Jurkat, Clone E6-1 (cell line): ENCODE measurements at regions not wholly inside any gene's neighbourhood (a gene's known extent, or its start where the extent isn't known, plus 50 kb on each side); places are given as distances from the start of the nearest gene placed in this dataset.

Source experiments
- DNase-seq: peaks from one replicate; pipeline ENCODE4 v3.0.0-alpha.2; 2011; ENCODE audit warnings: low read depth, low spot score
- H3K4me3 ChIP-seq: 2 replicates; pipeline ENCODE4 v1.5.1; 2011; ENCODE audit warnings: mild to moderate bottlenecking, low read length, control low read depth, moderate library complexity

DNA sequence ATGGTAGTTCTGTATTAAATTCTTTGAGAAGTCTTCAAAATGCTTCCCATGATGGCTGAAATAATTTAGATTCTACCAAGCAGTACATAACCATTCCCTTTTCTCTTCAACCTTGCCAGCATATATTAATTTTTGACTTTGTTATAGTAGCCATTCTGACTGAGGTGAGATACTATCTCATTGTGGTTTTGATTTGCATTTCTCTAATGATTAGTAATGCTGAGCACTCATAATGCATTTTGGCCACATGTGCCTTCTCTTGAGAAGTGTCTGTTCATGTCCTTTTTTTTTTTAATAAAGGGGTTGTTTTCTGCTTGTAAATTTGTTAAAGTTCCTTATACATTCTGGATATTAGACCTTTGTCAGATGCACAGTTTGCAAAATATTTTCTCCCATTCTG lies 173.9 kb downstream of the CALCRL start:
- no peak overlapping the region for H3K4me3 ChIP-seq
- no peak for DNase-seq

DNA sequence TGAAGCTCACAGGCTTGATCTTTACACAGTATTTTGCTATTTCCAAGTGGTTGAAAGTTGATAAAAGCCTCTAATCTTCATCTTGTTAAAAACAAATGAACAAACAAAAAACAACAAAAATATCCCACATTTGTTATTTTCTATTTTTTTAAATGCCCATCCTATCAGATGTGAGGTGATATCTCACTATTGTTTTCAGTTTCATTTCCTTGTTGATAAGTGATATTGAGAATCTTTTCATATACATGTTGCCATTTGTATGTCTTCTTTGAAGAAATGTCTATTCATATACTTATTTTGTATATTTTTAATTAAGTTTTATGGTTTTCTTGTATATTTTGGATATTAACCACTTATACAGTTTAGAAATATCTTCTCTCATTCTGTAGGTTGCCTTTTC lies 175.8 kb downstream of the CALCRL start:
- H3K4me3 ChIP-seq, result no peak overlapping the region
- no peak for DNase-seq

DNA sequence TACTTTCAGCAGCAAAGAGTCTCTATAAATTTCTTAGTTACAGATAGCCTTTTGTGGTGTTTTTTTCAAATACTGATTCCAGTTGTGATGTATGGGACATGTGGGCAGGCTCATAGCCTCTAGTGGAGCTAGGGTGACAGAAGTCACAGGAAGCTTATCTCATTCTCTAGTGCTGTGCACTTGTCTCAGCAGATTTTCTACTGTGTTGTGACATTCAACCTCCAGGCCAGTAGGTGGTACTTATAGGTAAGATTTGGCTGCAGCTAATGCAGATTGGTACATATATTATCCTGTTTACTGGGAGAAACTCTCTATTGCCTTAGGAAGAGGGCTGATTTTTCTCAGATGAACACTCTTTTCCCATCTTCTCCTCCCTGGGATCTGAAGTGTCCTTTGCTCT lies 176.2 kb downstream of the CALCRL start:
- peak; percentile 5 for DNase-seq
- no peak overlapping the region for H3K4me3 ChIP-seq

DNA sequence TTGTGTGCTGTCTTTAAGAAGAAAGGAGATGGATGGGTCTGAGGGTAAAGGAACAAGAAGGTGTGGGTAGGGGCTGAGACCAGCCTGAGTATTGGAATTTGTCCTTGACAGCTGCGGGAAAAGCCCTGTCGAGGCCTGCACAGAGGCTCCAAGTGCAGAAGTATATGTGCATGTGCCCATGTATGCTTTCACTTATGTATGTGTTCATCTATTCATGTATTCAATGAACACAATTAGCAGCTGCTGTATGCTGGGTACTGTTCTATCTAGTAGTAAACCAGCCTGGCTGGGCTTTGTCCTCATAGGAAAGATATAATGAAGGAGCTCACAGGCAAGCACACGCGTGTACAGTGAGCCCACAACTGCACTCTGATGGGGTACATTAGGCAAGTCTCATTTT lies 181.4 kb downstream of the CALCRL start:
- DNase-seq, result no peak
- H3K4me3 ChIP-seq, result no peak overlapping the region

DNA sequence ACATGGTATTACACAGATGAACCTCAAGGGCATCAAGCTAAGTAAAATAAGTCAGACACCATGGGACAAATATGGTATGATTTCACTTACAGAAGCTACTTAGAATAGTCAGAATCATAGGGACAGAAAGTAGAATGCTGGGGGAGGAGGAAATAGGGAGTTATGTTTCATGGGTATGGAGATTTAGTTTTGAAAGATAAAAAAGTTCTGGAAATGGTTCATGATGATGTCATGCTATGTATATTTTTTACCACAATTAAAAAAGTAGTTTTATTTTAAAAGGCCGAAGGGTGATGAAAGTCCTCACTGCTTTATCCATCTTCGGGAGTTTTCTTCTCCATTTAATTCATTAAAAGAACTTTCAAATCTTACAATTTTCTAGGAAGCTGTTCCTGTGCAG lies 181.9 kb downstream of the CALCRL start:
- DNase-seq, result no peak
- H3K4me3 ChIP-seq, result no peak overlapping the region

DNA sequence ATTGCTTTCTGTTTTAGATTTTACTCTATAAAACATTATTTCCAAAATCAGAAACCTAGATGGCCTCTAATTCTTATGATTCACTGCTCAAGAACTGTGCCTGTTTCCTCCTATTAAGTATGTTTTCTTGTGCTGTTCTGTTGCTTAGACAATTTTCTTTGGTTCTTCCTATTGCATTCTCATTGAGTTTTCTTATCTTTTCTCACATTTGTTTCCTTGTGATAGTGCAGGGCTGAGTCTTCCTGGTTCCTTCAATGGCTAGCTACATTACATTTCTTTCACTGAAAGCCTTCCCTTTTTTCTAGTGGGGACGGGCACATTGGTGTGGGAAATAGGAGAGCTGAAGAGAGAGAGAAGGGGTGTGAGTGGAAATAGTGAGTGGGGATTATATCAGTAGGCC lies 183.4 kb downstream of the CALCRL start:
- DNase-seq, result no peak
- no peak overlapping the region for H3K4me3 ChIP-seq

DNA sequence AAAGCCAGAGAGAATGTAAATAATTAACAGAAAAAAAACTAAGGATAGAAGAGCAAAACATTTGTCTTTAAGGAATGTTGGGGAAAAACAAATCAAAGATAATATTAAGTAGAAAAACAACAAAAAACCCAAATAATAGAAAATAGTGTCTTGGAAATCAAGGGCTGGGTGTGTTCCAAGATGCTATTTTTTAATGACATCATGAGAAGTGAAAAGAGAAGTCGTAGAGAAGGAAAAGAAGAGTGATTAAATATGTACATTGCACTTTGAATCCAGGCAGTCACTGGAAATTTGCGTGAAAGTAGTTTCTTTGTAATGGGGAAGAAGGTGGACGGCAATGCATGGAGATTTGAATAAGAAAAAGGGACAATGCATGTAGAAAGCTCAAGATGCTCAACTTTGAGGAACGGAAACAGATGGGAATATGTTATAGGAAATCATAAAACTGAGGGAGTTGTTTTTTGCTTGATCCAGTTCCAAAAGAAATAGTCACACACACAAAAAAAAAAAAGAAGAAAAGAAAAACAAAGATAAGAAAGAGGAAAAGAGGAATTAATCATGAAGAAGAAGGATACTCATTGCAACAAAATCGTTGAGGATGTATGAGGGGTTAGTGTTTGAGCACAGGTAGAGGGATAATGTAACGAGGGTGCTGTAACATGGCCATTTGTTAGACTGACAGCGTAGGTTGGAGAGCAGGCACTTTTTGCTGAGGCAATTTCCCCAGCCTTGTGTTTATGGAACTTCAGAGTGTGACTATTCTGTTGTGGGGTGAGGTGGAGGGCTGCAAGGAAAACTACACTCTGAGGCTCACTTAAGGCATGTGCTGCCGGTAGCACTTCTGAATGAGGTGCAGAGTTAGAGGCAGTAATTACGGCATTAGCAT lies 184.1 kb downstream of the CALCRL start:
- no peak for DNase-seq
- no peak overlapping the region for H3K4me3 ChIP-seq

DNA sequence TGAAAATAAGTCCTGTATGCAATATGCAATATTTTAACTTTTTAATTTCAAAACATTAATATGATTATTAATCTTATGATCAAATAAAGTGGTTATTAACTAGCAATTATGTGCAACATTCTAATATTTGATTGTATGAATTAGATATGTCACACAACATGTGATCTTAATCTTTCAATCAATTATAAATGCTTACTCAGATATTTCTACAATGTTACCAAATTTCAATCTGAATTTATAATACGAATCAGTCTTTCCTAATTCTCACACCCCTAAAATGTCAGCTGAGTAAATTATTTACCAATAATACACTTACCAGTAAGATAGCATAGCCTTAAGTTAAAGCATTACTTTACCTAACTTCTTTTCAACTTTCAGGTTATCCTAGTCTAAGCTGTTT lies 186.3 kb downstream of the CALCRL start:
- no peak overlapping the region for H3K4me3 ChIP-seq
- no peak for DNase-seq

DNA sequence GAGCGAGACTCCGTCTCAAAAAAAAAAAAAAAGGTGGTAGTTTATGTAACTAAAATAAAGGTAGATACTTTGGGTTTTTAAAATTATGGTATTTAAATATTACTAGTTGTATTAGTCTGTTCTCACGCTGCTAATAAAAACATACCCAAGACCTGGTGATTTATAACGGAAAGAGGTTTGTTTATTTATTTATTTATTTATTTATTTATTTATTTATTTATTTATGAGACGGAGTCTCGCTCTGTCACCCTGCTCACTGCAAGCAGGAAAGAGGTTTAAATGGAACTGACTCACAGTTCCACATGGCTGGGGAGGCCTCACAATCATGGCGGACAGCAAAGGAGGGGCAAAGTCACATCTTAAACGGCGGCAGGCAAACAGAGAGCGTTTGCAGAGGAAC lies 196.0 kb downstream of the CALCRL start:
- H3K4me3 ChIP-seq, result no peak overlapping the region
- no peak for DNase-seq

DNA sequence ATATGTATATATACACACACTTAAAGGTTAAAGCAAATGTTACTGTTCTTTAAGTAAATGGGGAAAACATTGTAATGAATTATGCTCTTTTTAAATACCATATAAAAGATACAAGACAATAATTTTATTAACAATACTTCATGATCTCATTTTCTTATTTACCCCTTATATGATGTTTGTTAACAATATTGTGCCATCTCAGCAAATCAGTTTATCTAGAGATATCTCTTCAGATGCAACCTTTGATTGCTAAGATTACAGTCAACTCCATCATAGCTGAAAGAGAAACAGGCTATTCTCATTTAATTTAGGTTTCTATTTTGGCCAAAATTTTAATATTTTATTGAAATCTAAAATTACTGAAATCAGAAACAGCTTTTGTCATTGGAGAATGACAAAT lies 197.9 kb downstream of the CALCRL start:
- H3K4me3 ChIP-seq, result no peak overlapping the region
- no peak for DNase-seq

DNA sequence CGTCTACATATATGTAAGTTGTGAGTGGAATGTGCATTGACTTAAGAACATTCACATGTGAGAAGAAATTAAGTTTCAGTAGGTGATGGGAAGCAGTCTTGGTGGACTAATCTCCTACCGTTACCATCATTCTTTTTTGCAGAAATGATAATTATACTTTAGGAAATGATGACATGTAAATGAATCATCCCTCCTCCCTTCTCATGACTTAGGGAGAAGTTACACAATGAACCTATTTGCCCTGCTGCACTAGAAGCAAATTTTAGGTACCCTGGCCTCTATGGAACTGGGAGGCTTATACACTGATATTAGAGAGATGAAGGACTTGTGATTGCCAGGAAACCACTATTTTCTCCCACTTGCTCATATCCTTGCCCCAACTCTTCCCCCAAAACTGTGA lies 214.2 kb downstream of the CALCRL start:
- H3K4me3 ChIP-seq, result no peak overlapping the region
- DNase-seq, result no peak

DNA sequence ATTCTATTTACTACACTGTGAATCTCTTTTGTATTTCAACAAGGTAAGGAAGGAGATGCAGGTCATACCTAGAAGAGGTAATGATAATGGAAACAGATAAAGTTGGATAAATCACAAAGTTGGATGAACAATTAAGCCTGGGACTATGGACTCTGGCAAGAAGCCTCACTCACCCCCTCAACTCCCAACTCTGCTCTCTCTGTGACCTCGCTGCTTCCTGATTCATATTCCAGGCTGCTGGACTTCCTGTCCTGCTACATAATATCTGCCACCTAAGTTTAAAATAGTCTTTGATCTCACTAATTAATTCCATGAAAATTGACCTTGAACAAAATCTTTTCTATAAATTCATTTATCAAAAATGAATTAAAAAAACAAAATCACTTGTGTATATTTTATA lies 215.3 kb downstream of the CALCRL start:
- no peak overlapping the region for H3K4me3 ChIP-seq
- DNase-seq, result no peak

DNA sequence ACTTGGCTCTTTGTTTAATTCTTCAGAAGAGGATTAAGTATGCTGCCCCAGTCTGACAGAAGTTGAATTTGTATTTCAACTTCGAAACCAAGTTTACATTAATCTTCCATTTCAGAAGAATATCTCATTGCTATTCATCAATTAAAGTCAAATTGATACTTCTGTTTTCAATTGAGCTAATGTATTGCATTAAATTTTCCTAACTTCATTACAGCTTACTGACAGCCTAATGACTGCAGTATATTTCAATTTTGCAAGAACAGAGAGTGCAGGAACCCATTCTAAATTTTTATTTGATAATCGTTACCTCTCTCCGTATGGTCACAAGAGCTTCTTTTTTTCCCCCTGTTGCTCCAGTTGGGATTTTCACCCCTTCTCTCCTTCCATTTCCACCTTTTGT lies 218.0 kb downstream of the CALCRL start:
- H3K4me3 ChIP-seq, result no peak overlapping the region
- no peak for DNase-seq

DNA sequence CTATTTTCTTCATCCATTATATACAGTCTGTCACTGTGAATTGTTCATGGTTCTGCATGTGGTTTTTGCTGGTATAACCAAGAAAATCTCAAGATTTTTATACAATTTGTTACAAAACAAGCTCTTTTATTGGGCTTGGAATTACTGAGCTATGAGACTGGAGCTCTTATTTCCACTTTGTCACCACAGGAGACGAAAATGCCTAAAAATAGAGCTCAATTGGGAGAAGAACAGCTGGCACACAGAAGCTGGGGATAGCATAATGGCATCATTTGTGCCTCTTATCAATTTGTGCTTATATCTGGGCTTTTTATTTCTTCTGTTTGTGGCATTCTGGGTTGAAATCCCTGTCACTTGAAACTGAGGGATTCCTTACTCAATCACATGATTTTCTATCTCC lies 219.1 kb downstream of the CALCRL start:
- H3K4me3 ChIP-seq, result no peak overlapping the region
- DNase-seq, result no peak

DNA sequence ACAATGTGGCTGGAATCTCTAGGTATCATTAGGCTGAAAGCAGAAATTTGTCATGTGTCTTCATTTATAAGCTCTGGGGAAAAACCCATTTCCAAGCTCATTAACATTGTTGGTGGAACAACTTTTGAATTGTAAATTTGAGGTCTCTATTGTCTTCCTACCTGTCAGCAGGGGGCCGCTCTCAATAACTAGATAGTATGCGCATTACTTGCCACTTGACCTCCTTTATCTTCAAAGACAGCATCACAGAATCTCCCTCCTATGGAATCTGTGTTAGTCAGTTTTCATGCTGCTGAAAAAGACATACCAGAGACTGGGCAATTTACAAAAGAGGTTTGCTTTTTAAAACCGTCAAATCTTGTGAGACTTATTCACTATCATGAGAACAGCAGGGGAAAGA lies 223.1 kb downstream of the CALCRL start:
- H3K4me3 ChIP-seq, result no peak overlapping the region
- DNase-seq, result no peak

DNA sequence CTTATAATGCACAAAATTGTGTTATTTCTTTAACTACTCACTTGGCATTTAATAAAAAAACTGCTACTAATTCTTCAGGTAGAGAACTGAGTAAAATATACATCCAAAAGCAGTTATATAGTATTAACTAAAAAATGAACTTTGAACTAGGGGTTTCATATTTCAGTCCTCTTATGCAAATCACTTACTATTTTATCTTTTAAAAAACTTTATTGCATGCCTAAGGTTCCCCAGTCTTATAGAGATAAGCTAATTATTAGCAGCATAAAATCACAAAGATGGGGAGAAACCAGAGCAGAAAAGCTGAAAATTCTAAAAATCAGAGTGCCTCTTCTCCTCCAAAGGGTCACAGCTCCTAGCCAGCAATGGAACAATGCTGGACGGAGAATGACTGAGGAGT lies 228.0 kb downstream of the CALCRL start:
- H3K4me3 ChIP-seq, result no peak overlapping the region
- DNase-seq, result no peak

DNA sequence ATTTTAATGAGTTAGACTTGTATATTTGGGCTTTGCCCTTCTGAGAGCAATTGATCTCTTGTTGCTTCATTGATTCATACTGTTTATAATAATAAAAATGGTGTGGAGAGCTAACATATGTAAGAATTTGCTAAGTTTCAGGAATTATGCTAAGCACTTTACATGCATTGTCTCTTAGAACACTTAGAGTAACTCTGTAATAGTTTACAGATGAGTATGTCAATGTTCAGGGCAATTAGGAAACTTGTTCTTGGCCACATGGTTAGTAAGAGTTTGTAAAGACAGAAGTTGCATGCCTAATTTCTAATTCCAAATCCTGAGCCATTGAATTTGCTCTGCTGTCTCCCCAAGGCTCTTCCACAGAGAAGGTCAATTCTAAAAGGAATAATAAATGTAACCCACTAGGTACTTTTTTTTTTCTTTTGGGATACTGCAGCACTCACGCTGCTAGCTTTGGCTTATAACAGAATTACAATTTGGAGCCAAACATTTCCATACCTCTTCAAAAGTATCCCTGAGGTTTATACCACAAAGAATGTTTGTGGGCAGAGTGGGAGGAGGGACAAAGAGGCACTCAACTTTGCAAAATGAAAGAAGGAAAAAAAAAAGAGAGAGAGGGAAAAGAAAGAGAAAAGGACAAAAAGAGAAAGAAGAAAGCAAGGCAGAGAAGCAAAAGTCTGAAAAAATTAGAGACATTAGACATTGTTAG lies 232.4 kb downstream of the CALCRL start:
- no peak for DNase-seq
- no peak overlapping the region for H3K4me3 ChIP-seq

DNA sequence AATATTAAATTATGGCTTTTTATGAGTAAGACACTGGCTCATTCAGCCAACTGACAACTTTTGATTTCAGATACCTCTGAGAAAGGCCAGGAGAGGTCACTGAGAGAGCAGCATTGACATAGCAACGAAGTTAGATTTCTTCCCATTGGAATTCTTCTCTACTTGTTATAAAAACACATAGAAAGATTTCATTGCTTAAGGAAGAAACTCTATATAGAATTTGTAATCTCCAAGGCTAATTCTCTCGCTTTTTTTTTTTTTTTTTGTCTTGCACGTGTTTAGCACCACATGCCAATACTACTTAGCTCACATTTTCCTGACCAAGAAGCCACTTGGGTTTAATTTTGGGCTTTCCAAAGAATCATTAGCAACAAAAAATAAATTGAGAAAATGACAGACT lies 233.7 kb downstream of the CALCRL start:
- no peak for DNase-seq
- no peak overlapping the region for H3K4me3 ChIP-seq

DNA sequence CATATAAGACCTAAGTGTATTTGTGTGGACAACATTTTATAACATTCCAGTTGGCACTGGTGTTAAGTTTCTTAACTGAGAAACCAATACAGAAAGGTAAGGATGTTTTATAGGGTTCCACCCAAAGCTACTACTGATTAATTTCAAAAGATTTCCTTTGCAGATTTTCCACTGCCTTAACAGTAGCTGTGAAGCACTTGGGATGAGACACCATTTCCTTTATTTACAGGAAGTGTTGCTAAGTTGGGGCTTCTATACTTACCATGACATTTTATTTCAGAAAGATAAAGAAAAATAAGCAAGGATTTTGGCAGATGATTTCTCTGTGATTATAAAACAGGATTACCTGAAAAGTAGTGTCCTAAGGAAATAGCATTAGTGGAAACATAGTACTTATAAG lies 234.3 kb downstream of the CALCRL start:
- no peak for DNase-seq
- H3K4me3 ChIP-seq, result no peak overlapping the region

DNA sequence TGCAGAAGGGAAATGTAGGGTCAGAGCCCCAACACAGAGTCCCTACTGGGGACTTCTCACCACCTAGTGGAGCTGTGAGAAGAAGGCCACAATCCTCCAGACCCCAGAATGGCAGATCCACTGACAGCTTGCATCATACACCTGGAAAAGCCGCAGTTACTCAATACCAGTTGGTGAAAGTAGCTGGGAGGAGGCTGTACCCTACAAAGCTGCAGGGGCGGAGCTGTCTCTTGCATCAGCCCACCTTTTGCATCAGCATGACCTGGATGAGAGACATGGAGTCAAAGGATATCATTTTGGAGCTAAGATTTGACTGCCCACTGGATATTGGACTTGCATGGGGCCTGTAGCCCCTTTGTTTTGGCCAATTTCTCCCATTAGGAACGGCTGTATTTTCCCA lies 237.3 kb downstream of the CALCRL start:
- DNase-seq, result no peak
- no peak overlapping the region for H3K4me3 ChIP-seq
